Trophoblast cell (in vitro differentiated cells and primary cell): ENCODE measurements at regions not wholly inside any gene's neighbourhood (a gene's known extent, or its start where the extent isn't known, plus 50 kb on each side); places are given as distances from the start of the nearest gene placed in this dataset.
"Not testable (repeated sequence)": the region's sequence is repeated elsewhere in the genome, so short reads cannot be mapped to it uniquely, and the experiment has no call there.

Experiments used
- DNase-seq, 2 donors: peaks; one replicate each; pipeline ENCODE4 v3.0.0-alpha.2; 2016
- H2AFZ ChIP-seq: 2 replicates; pipeline ENCODE4 v1.6.1; 2013; ENCODE audit warnings: low read length, moderate library complexity, mild to moderate bottlenecking; ENCODE audit not compliant: insufficient read depth, poor library complexity
- H2AK5ac ChIP-seq: 2 replicates; pipeline ENCODE4 v1.6.1; 2013; ENCODE audit warnings: mild to moderate bottlenecking, low read length
- H2BK120ac ChIP-seq: 2 replicates; pipeline ENCODE4 v1.6.1; 2013; ENCODE audit warnings: low read length, mild to moderate bottlenecking, moderate library complexity; ENCODE audit not compliant: insufficient read depth, poor library complexity
- H2BK12ac ChIP-seq: 2 replicates; pipeline ENCODE4 v1.6.1; 2013; ENCODE audit warnings: mild to moderate bottlenecking, low read length, moderate library complexity
- H2BK5ac ChIP-seq: 2 replicates; pipeline ENCODE4 v1.6.1; 2013; ENCODE audit warnings: low read length, low read depth, moderate library complexity, mild to moderate bottlenecking; ENCODE audit not compliant: poor library complexity
- H3K14ac ChIP-seq: 2 replicates; pipeline ENCODE4 v1.6.1; 2013; ENCODE audit warnings: mild to moderate bottlenecking, low read length
- H3K18ac ChIP-seq: 2 replicates; pipeline ENCODE4 v1.6.1; 2013; ENCODE audit warnings: mild to moderate bottlenecking, low read length
- H3K23ac ChIP-seq: 2 replicates; pipeline ENCODE4 v1.6.1; 2013; ENCODE audit warnings: low read length
- H3K27ac ChIP-seq: 2 replicates; pipeline ENCODE4 v1.5.1; 2013; ENCODE audit warnings: low read depth, mild to moderate bottlenecking, inconsistent platforms, low read length, moderate library complexity
- H3K27me3 ChIP-seq: 2 replicates; pipeline ENCODE4 v1.6.1; 2013; ENCODE audit warnings: inconsistent platforms, mild to moderate bottlenecking, low read length, moderate library complexity; ENCODE audit not compliant: insufficient read depth
- H3K36me3 ChIP-seq, 2 experiments: 1 replicate in 1 of 2; 2 replicates in 1 of 2; pipeline ENCODE4 v1.6.1; 2013; ENCODE audit warnings: low read length in 2 of 2, mild to moderate bottlenecking in 2 of 2, moderate library complexity in 1 of 2; ENCODE audit not compliant: insufficient read depth in 2 of 2, control insufficient read depth in 1 of 2
- H3K4ac ChIP-seq: 2 replicates; pipeline ENCODE4 v1.6.1; 2013; ENCODE audit warnings: low read depth, mild to moderate bottlenecking, low read length, moderate library complexity
- H3K4me1 ChIP-seq, 2 experiments: 1 replicate in 1 of 2; 2 replicates in 1 of 2; pipeline ENCODE4 v1.6.1; 2013; ENCODE audit warnings: low read length in 2 of 2, mild to moderate bottlenecking in 2 of 2, moderate library complexity in 1 of 2; ENCODE audit not compliant: insufficient read depth in 2 of 2, control insufficient read depth in 1 of 2
- H3K4me2 ChIP-seq: 2 replicates; pipeline ENCODE4 v1.6.1; 2013; ENCODE audit warnings: inconsistent platforms, mild to moderate bottlenecking, low read length, moderate library complexity
- H3K4me3 ChIP-seq: 2 replicates; pipeline ENCODE4 v1.5.1; 2013; ENCODE audit warnings: mild to moderate bottlenecking, low read depth, low read length, inconsistent platforms
- H3K79me1 ChIP-seq: one replicate; pipeline ENCODE4 v1.6.1; 2013; ENCODE audit warnings: low read length
- H3K79me2 ChIP-seq: 2 replicates; pipeline ENCODE4 v1.6.1; 2013; ENCODE audit warnings: low read length, mild to moderate bottlenecking; ENCODE audit not compliant: control insufficient read depth, insufficient read depth, poor library complexity
- H3K9ac ChIP-seq: 2 replicates; pipeline ENCODE4 v1.6.1; 2013; ENCODE audit warnings: mild to moderate bottlenecking, low read length
- H3K9me3 ChIP-seq: 2 replicates; pipeline ENCODE4 v1.6.1; 2013; ENCODE audit warnings: low read depth, mild to moderate bottlenecking, control low read depth, inconsistent platforms, low read length; ENCODE audit not compliant: insufficient read depth
- H4K12ac ChIP-seq: 2 replicates; pipeline ENCODE4 v1.6.1; 2013; ENCODE audit warnings: low read depth, mild to moderate bottlenecking, low read length, moderate library complexity
- H4K8ac ChIP-seq: 2 replicates; pipeline ENCODE4 v1.6.1; 2013; ENCODE audit warnings: low read depth, mild to moderate bottlenecking, low read length, moderate library complexity
- H4K91ac ChIP-seq: one replicate; pipeline ENCODE4 v1.6.1; 2013; ENCODE audit warnings: low read depth, mild to moderate bottlenecking, low read length, moderate library complexity
- WGBS: extraction: QIAGEN DNeasy Blood & Tissue Kit; methylation state at CpG from one replicate; pipeline ENCODE4 v1.1.7; 2013; ENCODE audit warnings: missing lambda C conversion rate; ENCODE audit not compliant: insufficient read length, insufficient coverage; ENCODE audit errors: extremely low coverage; 5-methylcytosine and 5-hydroxymethylcytosine counted together

- no peak overlapping the region for H3K23ac ChIP-seq
- H3K79me2 ChIP-seq, result no peaks in the 10 kb centered on the region
- H3K36me3 ChIP-seq, result no peaks in the 10 kb centered on the region
- H3K9ac ChIP-seq, result no peak overlapping the region
- no peaks in the 10 kb centered on the region for H3K4me1 ChIP-seq
- no peak overlapping the region for H3K4me2 ChIP-seq
- no peaks in the 10 kb centered on the region for H3K79me1 ChIP-seq
- H4K91ac ChIP-seq, result no peak overlapping the region
- H2BK120ac ChIP-seq, result no peak overlapping the region
- H4K12ac ChIP-seq, result no peak overlapping the region
- no peaks in the 10 kb centered on the region for H3K27me3 ChIP-seq
- H3K27ac ChIP-seq, result no peak overlapping the region
- H3K14ac ChIP-seq, result no peak overlapping the region
- H2BK5ac ChIP-seq, result no peak overlapping the region
- H3K4me3 ChIP-seq, result no peak overlapping the region
- no peak overlapping the region for H3K18ac ChIP-seq
- H2BK12ac ChIP-seq, result no peak overlapping the region
- no peak overlapping the region for H4K8ac ChIP-seq
- H2AK5ac ChIP-seq, result no peak overlapping the region
- no peak overlapping the region for H3K4ac ChIP-seq
- H3K9me3 ChIP-seq, result no peaks in the 10 kb centered on the region
- no CpG with 5 or more reads among the region's 2 CpGs for WGBS
- H2AFZ ChIP-seq, result no peak overlapping the region
- DNase-seq, result no peak
Measured at GRCh38 chr7:9523579-9523978, 1090.2 kb downstream of the NXPH1 start.

- H3K14ac ChIP-seq, H3K23ac ChIP-seq, H3K4me1 ChIP-seq, H2BK120ac ChIP-seq, H3K4ac ChIP-seq, H2BK12ac ChIP-seq, H3K4me2 ChIP-seq, H2AFZ ChIP-seq, H4K8ac ChIP-seq, H3K9ac ChIP-seq, H3K4me3 ChIP-seq, H2AK5ac ChIP-seq, H4K12ac ChIP-seq, H3K36me3 ChIP-seq, H3K79me1 ChIP-seq, H4K91ac ChIP-seq, H3K79me2 ChIP-seq, DNase-seq, H3K18ac ChIP-seq, H3K9me3 ChIP-seq, H3K27me3 ChIP-seq, H2BK5ac ChIP-seq, H3K27ac ChIP-seq: not testable (repeated sequence)
- no CpG with 5 or more reads among the region's 4 CpGs for WGBS
Measured at GRCh38 chr7:9552431-9552830, 1119.0 kb downstream of the NXPH1 start.

- Histone ChIP-seq H2AFZ (no peak overlapping the region), H2BK5ac (no peak overlapping the region), H3K9ac (no peak overlapping the region), H2BK12ac (no peak overlapping the region), H3K79me1 (no peaks in the 10 kb centered on the region), H3K27me3 (no peaks in the 10 kb centered on the region), H3K27ac (no peak overlapping the region), H3K9me3 (no peaks in the 10 kb centered on the region), H2AK5ac (no peak overlapping the region), H3K18ac (no peak overlapping the region), H3K36me3 (no peaks in the 10 kb centered on the region), H4K8ac (no peak overlapping the region), H4K91ac (no peak overlapping the region), H3K4ac (no peak overlapping the region), H3K4me2 (no peak overlapping the region), H3K23ac (no peak overlapping the region), H4K12ac (no peak overlapping the region), H3K79me2 (no peaks in the 10 kb centered on the region), H2BK120ac (no peak overlapping the region), H3K4me3 (no peak overlapping the region), H3K14ac (no peak overlapping the region), H3K4me1 (no peaks in the 10 kb centered on the region)
- WGBS, result no CpG with 5 or more reads among the region's 3 CpGs
- DNase-seq, result no peak
Measured at GRCh38 chr7:9557853-9558252, 1124.4 kb downstream of the NXPH1 start.

- H3K36me3 ChIP-seq, result no peaks in the 10 kb centered on the region
- H3K27me3 ChIP-seq, result no peaks in the 10 kb centered on the region
- no peak overlapping the region for H2AK5ac ChIP-seq
- DNase-seq, result no peak
- no peaks in the 10 kb centered on the region for H3K79me1 ChIP-seq
- no CpG with 5 or more reads among the region's 1 CpG for WGBS
- H3K4me2 ChIP-seq, result no peak overlapping the region
- H4K12ac ChIP-seq, result no peak overlapping the region
- H3K14ac ChIP-seq, result no peak overlapping the region
- H4K91ac ChIP-seq, result no peak overlapping the region
- H3K4ac ChIP-seq, result no peak overlapping the region
- H2BK120ac ChIP-seq, result no peak overlapping the region
- no peaks in the 10 kb centered on the region for H3K79me2 ChIP-seq
- H3K23ac ChIP-seq, result no peak overlapping the region
- H3K18ac ChIP-seq, result no peak overlapping the region
- H2BK12ac ChIP-seq, result no peak overlapping the region
- no peak overlapping the region for H2AFZ ChIP-seq
- no peak overlapping the region for H3K9ac ChIP-seq
- no peak overlapping the region for H4K8ac ChIP-seq
- H3K4me1 ChIP-seq, result no peaks in the 10 kb centered on the region
- no peak overlapping the region for H3K4me3 ChIP-seq
- no peaks in the 10 kb centered on the region for H3K9me3 ChIP-seq
- no peak overlapping the region for H2BK5ac ChIP-seq
- no peak overlapping the region for H3K27ac ChIP-seq
Measured at GRCh38 chr7:9575716-9576115, 1142.3 kb downstream of the NXPH1 start.
